NCI-H2227 (cell line): ENCODE measurements at regions not wholly inside any gene's neighbourhood (a gene's known extent, or its start where the extent isn't known, plus 50 kb on each side); places are given as distances from the start of the nearest gene placed in this dataset.

ENCODE experiments used
- DNase-seq: peaks from one replicate; lab custom pipeline; 2025; ENCODE audit not compliant: unreplicated experiment; lab: John Stamatoyannopoulos, UW

DNA sequence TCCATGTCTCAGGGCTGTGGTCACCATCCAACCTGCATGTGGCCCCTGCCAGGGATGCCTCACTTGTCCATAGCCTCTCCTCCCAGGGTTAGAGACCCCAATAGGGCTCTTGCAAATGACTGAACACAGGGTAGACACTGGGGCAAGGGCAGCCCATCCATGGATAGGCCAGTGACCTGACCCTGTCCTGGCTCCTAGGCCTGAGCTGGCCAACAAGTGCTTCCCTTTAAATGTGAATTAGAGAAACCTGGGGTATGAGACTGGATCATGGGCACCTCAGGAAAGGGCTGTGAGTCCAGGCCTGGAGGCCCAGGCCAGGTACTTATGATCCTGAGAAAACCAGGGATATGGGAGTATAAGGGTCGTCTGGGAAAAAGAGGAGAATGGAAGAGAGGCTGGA, 64.5 kb downstream of the COPS8 start:
- no peak for DNase-seq

DNA sequence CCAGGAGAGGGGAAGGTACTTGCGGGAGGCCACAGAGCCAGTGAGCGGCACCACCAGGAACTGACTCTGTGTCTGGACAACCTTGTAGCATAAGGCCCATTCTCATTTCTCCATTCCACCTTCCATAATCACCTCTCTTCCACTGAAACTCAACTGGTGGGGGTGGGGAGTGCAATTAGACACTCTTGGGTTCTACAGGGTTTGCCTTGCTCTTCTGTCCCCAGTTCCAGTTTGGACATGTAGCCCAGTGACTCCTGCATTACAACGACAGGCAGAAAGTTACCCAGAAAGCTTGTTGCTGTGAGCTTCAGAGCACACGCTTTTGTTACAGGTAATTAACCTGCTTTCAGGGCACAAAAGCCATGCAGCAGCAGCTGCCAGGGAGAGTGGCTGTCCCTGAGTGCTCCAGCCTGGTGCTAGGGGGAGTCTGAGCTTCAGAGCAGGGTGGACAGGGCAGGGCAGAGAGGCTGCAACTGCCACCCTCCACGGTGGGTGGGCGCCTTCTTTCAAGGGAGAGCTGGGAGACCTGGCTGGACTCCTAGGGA, 65.2 kb downstream of the COPS8 start:
- no peak for DNase-seq

DNA sequence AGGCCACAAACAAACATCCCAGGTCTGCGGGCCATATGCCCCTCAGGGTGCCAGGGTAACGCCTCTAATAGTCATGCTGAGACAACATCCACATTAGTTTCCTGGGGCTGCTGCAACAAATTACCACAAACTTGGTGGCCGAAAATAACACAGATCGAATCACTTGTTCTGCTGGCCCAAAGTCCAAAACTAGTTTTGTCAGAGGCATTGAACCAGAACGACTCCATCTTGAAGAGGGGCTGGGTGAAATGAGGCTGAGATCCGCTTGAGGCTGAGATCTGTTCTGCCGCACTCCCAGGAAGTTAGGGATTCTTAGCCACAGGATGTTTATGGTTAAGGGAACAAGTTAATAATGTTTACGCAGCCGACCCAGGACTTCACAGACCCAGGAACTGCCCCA, 66.7 kb downstream of the COPS8 start:
- DNase-seq: no peak

DNA sequence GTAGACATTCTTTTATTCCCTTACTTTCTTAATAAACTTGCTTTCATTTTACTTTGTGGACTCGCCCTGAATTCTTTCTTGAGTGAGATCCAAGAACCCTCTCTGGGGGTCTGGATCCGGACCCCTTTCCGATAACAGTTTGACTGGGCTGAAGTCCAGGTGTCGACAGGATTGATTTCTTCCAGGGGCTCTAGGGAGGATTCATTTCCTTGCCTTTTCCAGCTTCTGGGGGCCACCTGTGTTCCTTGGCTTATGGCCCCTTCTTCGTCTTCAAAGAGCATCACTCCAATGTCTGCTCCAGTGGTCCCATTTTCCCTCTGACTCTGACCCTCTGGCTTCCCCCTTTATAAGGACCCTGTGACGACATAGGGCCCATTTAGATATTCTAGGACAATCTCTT, 67.5 kb downstream of the COPS8 start:
- DNase-seq: no peak

DNA sequence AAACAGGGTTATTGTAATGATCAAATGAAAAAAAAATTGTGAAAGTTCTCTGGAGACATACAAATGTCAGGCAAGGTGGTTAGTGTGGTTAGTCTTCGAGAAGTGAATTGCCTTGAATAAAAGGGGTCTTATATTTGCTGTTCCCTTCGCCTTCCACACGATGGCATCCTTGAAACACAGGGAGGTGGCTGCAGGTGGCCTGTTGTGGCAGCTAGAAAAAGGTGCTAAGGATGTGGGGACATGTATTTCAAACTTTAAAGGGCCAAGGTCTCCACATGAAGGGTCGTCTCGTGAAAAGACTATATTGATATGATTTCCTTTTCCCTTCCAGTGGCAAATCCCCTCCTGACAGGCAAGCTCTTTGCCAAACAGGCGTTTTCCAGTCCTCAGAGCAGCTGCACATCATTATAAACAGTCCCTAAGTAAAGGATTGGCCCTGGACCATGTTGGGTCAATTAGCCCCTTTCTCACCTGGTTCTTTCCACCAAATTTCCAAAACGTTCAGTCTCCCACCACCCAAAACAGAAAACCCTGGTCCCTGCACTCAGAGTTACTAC, 68.5 kb downstream of the COPS8 start:
- peak; percentile 5 for DNase-seq

DNA sequence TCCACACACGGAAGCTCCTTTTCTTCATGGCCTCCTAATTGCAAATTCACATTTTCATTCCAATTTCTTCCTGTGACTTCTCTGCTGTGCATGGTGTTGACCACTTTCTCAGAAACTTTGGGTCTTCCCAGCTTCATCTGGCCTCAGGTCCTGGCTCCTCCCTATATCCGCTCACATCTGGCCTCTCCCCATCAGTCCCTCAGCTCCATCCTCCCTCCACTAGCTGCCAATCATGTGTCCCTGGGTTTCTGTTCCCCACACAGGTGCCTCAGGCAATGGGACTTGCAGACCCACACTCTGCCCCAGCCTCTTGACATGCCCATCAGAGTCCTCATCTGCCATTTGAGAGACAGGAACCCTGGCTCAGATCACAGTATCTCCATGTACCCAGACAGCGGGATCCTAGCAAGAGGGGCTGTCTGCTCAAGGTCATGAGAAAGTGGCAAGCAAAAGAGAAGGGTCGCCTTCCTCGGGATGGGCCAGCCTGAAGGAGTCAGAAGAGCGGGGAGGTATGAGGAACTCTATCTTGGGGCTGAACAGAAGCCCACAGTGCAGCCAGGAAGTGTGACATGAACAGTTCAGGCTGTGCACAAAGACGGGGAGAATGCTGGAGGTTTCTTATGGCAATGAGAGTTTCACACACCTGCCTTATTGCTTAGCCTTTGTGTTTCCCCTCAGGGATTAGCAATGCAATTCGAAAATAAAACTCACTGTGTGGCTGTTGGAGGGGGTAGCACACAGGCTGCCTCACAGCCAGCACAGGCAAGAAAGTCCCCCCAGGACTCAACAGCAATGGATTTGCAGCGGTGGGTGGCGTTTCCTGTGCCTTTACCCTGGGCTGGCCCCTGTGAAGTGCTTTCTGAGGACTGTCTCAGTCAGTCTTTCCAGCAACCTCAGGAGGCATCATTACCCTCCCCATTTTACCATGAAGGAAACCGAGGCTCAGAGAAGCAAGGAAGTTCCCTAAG, 69.5 kb downstream of the COPS8 start:
- no peak for DNase-seq

DNA sequence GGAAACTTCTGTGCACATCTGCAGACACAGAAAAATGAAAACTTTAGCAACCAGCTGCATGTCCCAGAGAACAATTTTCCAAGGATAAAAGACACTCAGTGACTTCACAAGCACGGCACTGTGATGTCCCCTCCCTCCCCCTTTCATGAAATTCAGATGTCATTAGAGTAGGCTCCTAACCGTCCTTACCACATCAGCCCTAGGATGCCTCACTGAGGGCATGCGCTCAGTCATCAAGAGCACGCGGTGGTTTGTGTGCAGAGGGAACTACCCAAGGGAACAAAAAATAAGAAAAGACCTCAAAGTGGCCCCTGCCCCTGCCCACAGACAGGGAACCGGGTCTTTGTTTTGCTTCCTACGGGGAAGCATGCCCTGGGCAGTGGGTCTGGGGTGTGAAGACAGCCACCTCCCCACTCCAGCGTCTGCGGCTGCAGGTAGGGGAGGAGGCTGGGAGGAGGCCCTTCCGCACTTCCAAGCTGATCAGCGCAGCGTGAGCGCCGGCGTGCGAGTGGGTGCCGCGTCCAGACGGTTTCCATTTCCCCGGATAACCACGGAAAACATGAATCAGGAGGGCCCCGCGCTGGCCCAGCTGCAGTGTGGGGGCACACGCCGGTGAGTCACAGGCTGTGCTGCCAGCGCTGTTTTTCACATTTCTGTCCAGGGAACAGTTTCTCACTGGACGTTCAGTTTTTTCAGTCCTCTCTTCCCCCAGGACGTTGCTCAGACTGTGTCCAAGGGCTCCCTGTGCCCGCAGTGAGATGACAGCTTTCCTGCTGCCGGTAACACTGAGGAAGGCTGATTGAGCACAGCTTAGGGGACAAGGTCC, 70.6 kb downstream of the COPS8 start:
- no peak for DNase-seq

DNA sequence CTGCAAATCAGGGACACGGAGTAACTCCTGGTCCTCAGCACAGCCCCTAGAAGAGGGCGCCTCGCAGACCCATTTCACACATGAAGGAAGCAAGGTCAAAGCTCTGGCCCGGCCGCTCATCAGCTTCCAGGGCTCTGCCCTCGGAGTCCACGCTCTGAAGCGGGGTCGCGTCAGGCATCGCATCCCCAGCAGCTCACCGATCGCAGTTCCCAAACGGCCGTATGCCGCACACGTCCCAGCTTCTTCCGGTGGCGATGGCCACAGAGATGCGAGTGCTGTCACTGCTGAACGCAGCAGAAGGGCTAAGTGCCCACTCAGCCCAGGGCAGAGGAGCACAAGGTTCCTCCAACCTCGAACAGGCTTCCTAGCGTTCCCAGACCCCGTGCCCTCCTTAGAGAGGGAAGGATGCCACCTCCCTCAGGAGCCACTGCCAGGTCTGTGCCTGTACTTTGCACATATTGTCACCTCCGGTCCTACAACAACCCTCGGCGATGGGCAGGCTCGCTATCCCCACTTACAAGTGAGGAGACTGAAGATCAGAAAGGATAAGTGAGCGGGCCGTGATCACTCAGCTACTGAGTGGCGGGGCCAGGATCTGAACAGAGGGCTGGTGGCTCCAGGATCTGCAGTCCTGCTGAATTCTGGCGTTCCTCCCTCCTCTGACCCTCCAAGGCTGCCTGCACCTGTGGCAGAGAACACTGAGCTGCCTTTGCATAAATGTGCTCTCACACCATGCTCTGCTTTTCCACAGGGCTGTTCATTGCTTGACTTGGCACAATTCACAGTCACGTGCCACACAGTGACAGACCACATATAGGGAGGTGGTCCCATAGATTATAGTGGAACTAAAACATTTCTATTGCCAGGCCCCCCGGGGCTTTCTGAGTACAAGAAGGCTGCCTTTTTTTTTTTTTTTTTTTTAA, 71.4 kb downstream of the COPS8 start:
- no peak for DNase-seq

DNA sequence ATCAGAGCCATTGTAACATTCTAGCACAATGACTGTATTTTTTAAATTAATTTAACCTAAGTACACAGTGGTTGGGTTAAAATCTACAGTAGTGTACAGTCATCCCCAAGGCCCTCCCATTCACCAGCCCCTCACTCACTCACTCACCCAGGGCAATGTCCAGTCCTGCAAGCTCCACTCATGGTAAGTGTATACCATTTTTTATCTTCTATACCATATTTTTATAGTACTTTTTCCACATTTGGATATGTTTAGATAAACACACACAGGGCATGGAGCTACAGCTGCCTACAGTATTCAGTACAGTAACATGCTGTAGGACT, 72.1 kb downstream of the COPS8 start:
- no peak for DNase-seq

DNA sequence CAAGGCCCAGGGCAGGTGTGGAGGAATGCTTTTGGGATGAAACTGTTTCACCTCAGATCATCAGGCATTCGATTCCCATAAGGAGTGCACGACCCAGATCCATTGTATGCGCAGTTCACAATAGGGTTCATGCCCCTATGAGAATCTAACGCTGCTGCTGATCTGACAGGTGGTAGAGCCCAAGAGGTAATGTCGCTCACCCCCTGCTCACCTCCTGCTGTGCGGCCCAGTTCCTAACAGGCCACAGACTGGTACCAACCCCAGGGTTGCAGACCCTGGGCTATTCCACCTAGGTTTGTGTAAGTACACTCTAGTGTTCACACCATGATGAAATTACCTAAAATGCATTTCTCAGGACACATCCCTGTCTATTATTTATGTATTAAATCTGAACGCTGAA, 72.5 kb downstream of the COPS8 start:
- DNase-seq: no peak

DNA sequence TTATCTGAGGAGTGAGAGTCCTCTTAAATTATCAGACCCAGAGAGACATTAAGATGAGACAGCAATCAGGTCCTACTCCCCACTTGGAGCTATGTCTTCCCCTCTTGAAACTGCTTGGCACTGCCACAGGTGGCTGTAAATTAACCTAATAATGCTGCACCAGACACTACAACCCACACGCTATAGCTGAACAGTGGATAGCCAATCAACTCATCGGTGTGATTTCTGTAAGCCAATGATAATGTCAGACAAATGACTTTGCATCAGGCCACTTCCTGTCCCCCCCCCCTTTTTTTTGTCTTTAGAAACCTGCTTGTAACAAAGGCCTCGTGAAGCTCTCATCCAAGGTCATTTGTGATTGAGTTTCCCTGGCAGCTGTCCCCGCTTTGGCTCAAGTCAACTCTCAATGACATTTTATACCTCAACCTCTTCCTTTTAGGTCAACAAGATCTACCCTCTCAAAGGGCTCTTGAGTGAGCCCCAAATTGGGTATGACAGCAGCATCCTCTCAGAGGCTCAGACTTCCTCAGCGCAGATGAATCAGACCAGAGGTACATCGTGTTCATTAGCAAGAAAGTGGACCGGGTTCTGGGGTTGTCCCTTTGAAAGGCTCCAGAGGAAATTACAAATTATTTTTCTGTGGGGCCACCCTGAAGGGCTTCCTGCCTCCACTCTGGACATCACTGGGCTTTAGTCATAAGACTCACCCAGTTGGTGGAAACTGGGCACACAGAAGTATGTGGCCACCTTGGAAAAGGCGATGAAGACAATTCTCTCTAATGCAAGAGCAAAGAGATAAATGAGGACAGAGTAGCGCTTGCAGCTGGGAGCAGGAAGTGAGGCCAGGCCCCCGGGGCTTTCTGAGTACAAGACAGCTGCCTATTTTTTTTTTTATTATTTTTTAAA, 73.6 kb downstream of the COPS8 start:
- DNase-seq: no peak

DNA sequence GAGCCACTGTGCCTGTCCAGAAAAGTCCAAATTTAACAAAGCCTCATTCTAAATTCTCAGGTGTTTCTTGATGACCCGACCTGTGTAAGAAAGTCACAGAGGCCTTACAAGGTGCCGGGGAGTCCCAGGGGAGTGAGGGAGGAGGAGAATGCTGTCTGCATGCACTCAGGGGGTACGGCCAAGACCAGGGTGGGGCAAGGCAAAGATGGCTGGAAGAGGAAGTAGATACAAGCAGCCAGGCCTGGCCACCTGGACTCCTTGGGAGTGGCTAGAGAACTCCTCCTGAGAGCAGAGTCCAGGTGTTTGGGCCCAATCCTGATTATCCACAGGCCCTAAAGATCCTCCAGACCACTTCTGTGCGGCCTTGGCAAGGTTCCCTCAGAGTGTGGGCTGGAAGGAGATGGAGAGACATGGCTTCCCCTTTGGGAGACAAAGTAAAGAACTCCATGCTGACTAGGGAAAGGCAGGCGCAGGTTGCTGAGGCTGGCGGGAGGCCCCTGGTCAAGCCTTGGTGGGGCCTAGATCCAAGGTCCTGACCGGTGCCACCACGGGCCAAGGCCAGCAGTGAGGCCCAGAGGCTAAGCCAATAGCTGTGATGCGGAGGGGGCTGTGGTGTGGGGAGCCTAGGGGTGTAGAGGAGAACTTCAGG, 74.7 kb downstream of the COPS8 start:
- no peak for DNase-seq

DNA sequence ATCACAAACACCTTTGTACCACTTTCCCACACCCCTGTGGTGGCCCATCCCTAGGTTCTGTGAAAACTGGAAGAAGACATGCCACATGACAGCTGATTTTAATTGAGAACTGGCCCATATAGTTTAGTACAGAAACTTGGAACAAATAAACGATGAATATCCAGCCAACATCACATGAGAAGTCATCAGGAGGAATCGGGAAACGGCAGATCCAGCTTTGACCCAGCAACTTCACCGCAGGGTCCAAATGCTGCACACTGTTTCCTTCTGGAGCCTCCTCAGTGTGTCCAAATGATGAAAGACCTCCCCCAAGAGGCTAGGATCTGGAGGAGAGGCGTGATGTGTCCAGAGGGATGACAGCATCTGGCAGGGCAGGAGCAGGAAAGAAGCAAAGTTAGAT, 75.5 kb downstream of the COPS8 start:
- DNase-seq: no peak

DNA sequence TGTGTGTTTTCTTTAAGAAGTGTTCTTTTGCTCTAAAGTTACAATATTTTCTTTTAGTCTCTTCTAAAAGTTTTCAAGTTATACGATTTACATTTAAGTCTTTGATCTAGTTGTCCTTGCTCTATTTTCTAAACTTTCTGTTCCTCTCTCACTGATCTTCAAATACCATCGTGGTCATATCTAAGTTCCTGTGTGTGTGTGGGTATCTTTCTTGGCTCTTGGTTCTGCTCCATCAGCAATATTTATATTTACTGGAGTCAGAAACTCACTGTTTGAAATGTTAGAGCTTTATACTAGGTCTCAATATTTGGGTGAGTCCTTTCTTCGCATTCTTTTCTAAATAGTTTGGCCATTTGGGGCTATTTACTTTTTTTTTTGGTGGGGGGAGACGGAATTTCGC, 77.3 kb downstream of the COPS8 start:
- no peak for DNase-seq

DNA sequence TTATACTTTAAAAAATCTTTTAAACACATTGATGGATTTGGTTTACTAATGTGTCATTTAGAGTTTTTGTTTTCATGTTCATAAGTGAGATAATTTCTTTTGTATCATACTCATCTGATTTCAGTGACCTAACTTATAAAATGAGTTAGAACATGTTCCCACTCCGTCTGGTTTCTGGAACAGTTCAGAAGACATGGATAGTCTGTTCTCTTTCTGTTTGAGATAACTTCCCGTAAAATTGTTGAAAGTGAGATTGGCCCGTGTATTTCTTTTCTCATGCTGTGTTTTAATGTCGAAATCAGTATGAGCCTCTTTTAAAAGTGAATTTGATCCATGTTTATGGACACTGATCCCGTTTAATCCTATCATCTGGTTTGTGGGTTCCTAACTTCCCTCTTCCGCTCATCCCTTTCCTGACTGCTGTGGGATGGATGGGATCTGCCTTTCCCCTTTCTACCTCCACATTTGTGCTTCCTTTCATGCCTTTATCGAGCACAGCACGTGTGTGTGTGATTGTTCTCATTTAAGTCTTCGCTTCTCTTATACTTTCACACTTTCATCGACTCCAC, 78.9 kb downstream of the COPS8 start:
- DNase-seq: no peak

DNA sequence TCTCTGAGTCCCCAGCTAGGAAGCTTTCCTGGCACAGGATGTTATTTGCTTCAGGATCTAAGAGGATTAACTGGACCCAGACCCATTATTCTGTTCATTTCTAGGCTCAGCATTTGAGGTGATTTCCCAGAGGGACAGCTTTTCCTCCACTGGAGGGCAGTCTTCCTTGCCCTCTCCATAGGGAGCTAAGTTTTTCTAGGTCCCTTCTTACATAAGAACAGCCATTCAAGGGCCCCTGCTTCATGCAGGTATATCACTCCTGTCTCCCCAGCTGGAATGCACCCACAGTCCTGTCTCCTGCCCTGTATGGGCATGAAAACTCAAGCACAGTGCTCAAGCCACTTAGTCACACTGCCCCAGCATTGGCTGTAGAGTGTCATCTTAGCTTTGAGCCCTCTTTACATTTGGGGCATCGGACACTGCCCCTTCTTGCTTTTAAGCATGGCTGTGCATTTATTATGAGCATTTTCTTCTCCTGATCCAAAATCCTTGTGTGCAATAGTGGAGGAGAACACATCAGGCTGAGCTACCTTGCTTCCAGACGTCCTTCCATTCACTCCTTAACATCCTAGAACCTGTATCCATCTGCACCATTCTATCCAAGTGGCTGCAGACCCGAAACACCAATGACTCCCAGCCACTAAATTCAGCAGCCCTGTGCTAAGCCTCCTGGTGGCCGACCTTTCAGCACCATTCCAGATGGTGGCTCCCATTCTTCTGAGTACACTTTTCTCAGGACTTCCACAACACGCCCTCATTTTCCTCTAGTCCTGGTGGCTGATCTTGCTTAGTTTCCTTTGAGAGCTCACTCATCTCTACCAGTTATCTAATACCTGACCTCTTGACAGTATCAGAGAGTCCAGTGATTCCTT, 80.0 kb downstream of the COPS8 start:
- no peak for DNase-seq

DNA sequence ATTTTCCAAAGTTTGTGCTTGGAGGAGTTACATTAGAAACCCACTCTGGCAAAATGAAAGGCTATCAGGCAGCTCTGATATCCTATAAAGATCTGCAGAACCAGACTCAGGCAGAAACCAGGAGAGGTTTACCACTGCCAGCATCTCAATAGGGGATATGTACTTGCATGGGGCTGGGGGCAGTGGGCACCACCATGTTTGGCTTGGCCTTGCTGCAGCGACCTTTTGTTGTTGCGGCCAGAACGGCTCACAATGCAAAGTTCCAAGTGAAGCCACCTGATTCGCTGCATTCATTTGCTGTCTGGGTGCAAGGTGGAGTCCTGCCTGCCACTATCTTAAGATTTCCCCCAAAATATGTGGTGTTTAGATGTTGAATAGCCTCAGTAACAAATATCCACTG, 81.3 kb downstream of the COPS8 start:
- DNase-seq: no peak

DNA sequence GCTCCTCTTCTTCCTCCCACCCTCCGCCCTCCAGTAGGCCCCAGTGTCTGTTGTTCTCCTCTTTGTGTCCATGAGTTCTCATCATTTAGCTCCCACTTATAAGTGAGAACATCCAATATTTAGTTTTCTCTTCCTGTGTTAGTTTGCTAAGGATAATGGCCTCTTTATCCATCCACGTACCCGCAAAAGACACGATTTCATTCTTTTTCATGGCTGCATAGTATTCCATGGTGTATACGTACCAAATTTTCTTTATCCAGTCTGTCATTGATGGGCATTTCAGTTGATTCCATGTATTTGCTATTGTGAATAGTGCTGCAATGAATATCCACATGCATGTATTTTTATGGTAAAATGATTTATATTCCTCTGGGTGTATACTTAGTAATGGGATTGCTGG, 82.2 kb downstream of the COPS8 start:
- no peak for DNase-seq
